ENCODE measurements at regions not wholly inside any gene's neighbourhood (a gene's known extent, or its start where the extent isn't known, plus 50 kb on each side); places are given as distances from the start of the nearest gene placed in this dataset.
"Not testable (repeated sequence)": the region's sequence is repeated elsewhere in the genome, so short reads cannot be mapped to it uniquely, and the experiment has no call there.

GRCh38 chr13:61107989-61108388, 307.7 kb downstream of the PCDH20 start:
- H3K36me3 Mint-ChIP-seq, result no peaks in the 10 kb centered on the region
- ChIA-PET CTCF (no interaction called here), POLR2A (no interaction called here)
- intact Hi-C loops (cut with micrococcal nuclease), result no loop called here
- no peaks in the 10 kb centered on the region for H3K27me3 Mint-ChIP-seq
- no peak overlapping the region for H3K27ac ChIP-seq (ENCODE audit: low read depth, low read length)
- DNase-seq, result no peak
- no peak overlapping the region for H3K4me3 Mint-ChIP-seq
- no peak overlapping the region for H3K27ac Mint-ChIP-seq
- ATAC-seq, result no peak
- H3K4me1 Mint-ChIP-seq, result no peaks in the 10 kb centered on the region
- no peaks in the 10 kb centered on the region for H3K9me3 ChIP-seq (ENCODE audit: control insufficient read depth in 2 of 3, low read length in 3 of 3)
- H3K27me3 ChIP-seq (ENCODE audit: control insufficient read depth in 2 of 2, insufficient read depth in 2 of 2, low read length in 2 of 2), result no peaks in the 10 kb centered on the region
- H3K9me3 Mint-ChIP-seq, result peaks cover 0 to 11% (median 2%) of the 10 kb centered on the region in 11 donors
- no peaks in the 10 kb centered on the region for H3K4me1 ChIP-seq (ENCODE audit: control insufficient read depth in 2 of 2, insufficient read depth in 2 of 2, low read length in 2 of 2)
- H3K4me3 ChIP-seq (ENCODE audit: low read length), result no peak overlapping the region
- no peaks in the 10 kb centered on the region for H3K36me3 ChIP-seq (ENCODE audit: control insufficient read depth in 2 of 3, insufficient read depth in 3 of 3, low read length in 3 of 3)

- Histone ChIP-seq H3K27me3 (ENCODE audit: control insufficient read depth in 2 of 2, insufficient read depth in 2 of 2, low read length in 2 of 2) (no peaks in the 10 kb centered on the region), H3K4me1 (ENCODE audit: control insufficient read depth in 2 of 2, insufficient read depth in 2 of 2, low read length in 2 of 2) (no peaks in the 10 kb centered on the region), H3K4me3 (ENCODE audit: low read length) (no peak overlapping the region), H3K27ac (ENCODE audit: low read depth, low read length) (no peak overlapping the region), H3K36me3 (ENCODE audit: control insufficient read depth in 2 of 3, insufficient read depth in 3 of 3, low read length in 3 of 3) (no peaks in the 10 kb centered on the region), H3K9me3 (ENCODE audit: control insufficient read depth in 2 of 3, low read length in 3 of 3) (no peaks in the 10 kb centered on the region)
- no peak for DNase-seq
- Mint-ChIP-seq H3K27me3 (no peaks in the 10 kb centered on the region), H3K4me1 (no peaks in the 10 kb centered on the region), H3K36me3 (no peaks in the 10 kb centered on the region), H3K4me3 (no peak overlapping the region), H3K27ac (no peak overlapping the region), H3K9me3 (peaks cover 4 to 27% (median 7%) of the 10 kb centered on the region in 11 donors)
- ChIA-PET CTCF (no interaction called here), POLR2A (no interaction called here)
- no peak for ATAC-seq
- intact Hi-C loops (cut with micrococcal nuclease), result no loop called here
Measured at GRCh38 chr13:61095885-61096284, 319.8 kb downstream of the PCDH20 start.

GRCh38 chr13:61094865-61095264, 320.8 kb downstream of the PCDH20 start:
- no peaks in the 10 kb centered on the region for H3K9me3 ChIP-seq (ENCODE audit: control insufficient read depth in 2 of 3, low read length in 3 of 3)
- H3K4me1 ChIP-seq (ENCODE audit: control insufficient read depth in 2 of 2, insufficient read depth in 2 of 2, low read length in 2 of 2), result no peaks in the 10 kb centered on the region
- peaks cover 4 to 30% (median 9%) of the 10 kb centered on the region in 11 donors for H3K9me3 Mint-ChIP-seq
- H3K27me3 Mint-ChIP-seq, result no peaks in the 10 kb centered on the region
- no peaks in the 10 kb centered on the region for H3K36me3 ChIP-seq (ENCODE audit: control insufficient read depth in 2 of 3, insufficient read depth in 3 of 3, low read length in 3 of 3)
- CTCF ChIA-PET, result no interaction called here
- H3K27ac Mint-ChIP-seq, result no peak overlapping the region
- DNase-seq, result no peak
- ATAC-seq, result no peak
- no peak overlapping the region for H3K27ac ChIP-seq (ENCODE audit: low read depth, low read length)
- H3K36me3 Mint-ChIP-seq, result no peaks in the 10 kb centered on the region
- POLR2A ChIA-PET, result no interaction called here
- H3K27me3 ChIP-seq (ENCODE audit: control insufficient read depth in 2 of 2, insufficient read depth in 2 of 2, low read length in 2 of 2), result no peaks in the 10 kb centered on the region
- H3K4me3 ChIP-seq (ENCODE audit: low read length), result no peak overlapping the region
- H3K4me3 Mint-ChIP-seq, result no peak overlapping the region
- no peaks in the 10 kb centered on the region for H3K4me1 Mint-ChIP-seq
- intact Hi-C loops (cut with micrococcal nuclease), result no loop called here

DNA sequence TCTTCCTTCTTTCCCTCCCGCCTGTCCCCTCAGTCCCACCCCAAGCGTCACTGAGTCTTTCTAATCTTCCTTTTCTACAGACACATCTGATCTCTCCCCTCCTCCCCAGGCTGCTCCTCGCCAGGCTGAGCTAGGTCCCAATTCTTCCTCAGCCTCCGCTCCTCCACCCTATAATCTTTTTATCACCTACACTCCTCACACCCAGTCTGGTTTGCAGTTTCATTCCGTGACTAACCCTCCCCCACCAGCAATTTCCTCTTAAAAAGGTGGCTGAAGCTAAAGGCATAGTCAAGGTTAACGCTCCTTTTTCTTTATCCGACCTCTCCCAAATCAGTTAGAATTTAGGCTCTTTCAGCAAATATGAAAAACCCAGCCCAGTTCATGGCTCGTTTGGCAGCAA, 325.8 kb downstream of the PCDH20 start:
- H3K36me3 ChIP-seq (ENCODE audit: control insufficient read depth in 2 of 3, insufficient read depth in 3 of 3, low read length in 3 of 3); H3K27me3 Mint-ChIP-seq; intact Hi-C loops (cut with micrococcal nuclease); H3K27ac ChIP-seq (ENCODE audit: low read depth, low read length); H3K27ac Mint-ChIP-seq; CTCF ChIA-PET; H3K4me1 Mint-ChIP-seq; H3K9me3 ChIP-seq (ENCODE audit: control insufficient read depth in 2 of 3, low read length in 3 of 3); H3K4me1 ChIP-seq (ENCODE audit: control insufficient read depth in 2 of 2, insufficient read depth in 2 of 2, low read length in 2 of 2); DNase-seq; H3K4me3 Mint-ChIP-seq; ATAC-seq; H3K27me3 ChIP-seq (ENCODE audit: control insufficient read depth in 2 of 2, insufficient read depth in 2 of 2, low read length in 2 of 2); POLR2A ChIA-PET; H3K4me3 ChIP-seq (ENCODE audit: low read length); H3K36me3 Mint-ChIP-seq: not testable (repeated sequence)
- H3K9me3 Mint-ChIP-seq, result peaks cover 0 to 28% (median 11%) of the 10 kb centered on the region in 11 donors

GRCh38 chr13:61086087-61086486, 329.6 kb downstream of the PCDH20 start:
- Histone ChIP-seq H3K36me3 (ENCODE audit: control insufficient read depth in 2 of 3, insufficient read depth in 3 of 3, low read length in 3 of 3) (no peaks in the 10 kb centered on the region), H3K27ac (ENCODE audit: low read depth, low read length) (no peak overlapping the region), H3K4me3 (ENCODE audit: low read length) (no peak overlapping the region), H3K27me3 (ENCODE audit: control insufficient read depth in 2 of 2, insufficient read depth in 2 of 2, low read length in 2 of 2) (no peaks in the 10 kb centered on the region), H3K4me1 (ENCODE audit: control insufficient read depth in 2 of 2, insufficient read depth in 2 of 2, low read length in 2 of 2) (no peaks in the 10 kb centered on the region), H3K9me3 (ENCODE audit: control insufficient read depth in 2 of 3, low read length in 3 of 3) (no peaks in the 10 kb centered on the region)
- Mint-ChIP-seq H3K27me3 (no peaks in the 10 kb centered on the region), H3K4me1 (no peaks in the 10 kb centered on the region), H3K36me3 (peaks cover 0 to 5% (median 0%) of the 10 kb centered on the region in 5 donors), H3K27ac (no peak overlapping the region), H3K4me3 (no peak overlapping the region), H3K9me3 (peaks cover 2 to 19% (median 9%) of the 10 kb centered on the region in 11 donors)
- no peak for ATAC-seq
- POLR2A ChIA-PET, result no interaction called here
- CTCF ChIA-PET, result no interaction called here
- intact Hi-C loops (cut with micrococcal nuclease), result no loop called here
- no peak for DNase-seq

DNA sequence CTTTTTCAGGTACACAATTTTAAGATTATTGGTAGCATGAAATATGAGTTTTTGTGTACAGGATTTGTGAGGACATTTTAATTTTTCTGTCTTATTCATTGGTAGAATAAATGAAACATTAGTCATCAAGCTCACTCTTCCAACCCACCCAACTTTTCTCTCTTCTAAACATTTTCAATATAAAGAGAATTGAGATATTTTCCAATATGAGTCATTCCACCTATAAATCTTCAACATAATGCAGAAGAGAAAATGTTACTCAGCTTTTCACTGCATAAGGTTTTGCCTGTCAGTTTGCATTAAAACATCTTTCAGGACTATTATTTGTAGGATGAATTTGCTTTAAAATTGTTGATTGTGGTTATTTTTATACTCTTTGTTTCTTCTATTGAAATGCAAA, 330.7 kb downstream of the PCDH20 start:
- no peaks in the 10 kb centered on the region for H3K27me3 Mint-ChIP-seq
- ChIA-PET CTCF (no interaction called here), POLR2A (no interaction called here)
- Histone ChIP-seq H3K4me3 (ENCODE audit: low read length) (no peak overlapping the region), H3K4me1 (ENCODE audit: control insufficient read depth in 2 of 2, insufficient read depth in 2 of 2, low read length in 2 of 2) (no peaks in the 10 kb centered on the region), H3K36me3 (ENCODE audit: control insufficient read depth in 2 of 3, insufficient read depth in 3 of 3, low read length in 3 of 3) (no peaks in the 10 kb centered on the region), H3K27ac (ENCODE audit: low read depth, low read length) (no peak overlapping the region), H3K9me3 (ENCODE audit: control insufficient read depth in 2 of 3, low read length in 3 of 3) (no peaks in the 10 kb centered on the region), H3K27me3 (ENCODE audit: control insufficient read depth in 2 of 2, insufficient read depth in 2 of 2, low read length in 2 of 2) (no peaks in the 10 kb centered on the region)
- H3K4me1 Mint-ChIP-seq, result no peaks in the 10 kb centered on the region
- peaks cover 2 to 26% (median 10%) of the 10 kb centered on the region in 11 donors for H3K9me3 Mint-ChIP-seq
- no peak overlapping the region for H3K4me3 Mint-ChIP-seq
- intact Hi-C loops (cut with micrococcal nuclease), result no loop called here
- ATAC-seq, result no peak
- H3K27ac Mint-ChIP-seq, result no peak overlapping the region
- DNase-seq, result no peak
- H3K36me3 Mint-ChIP-seq, result peaks cover 0 to 12% (median 0%) of the 10 kb centered on the region in 5 donors

DNA sequence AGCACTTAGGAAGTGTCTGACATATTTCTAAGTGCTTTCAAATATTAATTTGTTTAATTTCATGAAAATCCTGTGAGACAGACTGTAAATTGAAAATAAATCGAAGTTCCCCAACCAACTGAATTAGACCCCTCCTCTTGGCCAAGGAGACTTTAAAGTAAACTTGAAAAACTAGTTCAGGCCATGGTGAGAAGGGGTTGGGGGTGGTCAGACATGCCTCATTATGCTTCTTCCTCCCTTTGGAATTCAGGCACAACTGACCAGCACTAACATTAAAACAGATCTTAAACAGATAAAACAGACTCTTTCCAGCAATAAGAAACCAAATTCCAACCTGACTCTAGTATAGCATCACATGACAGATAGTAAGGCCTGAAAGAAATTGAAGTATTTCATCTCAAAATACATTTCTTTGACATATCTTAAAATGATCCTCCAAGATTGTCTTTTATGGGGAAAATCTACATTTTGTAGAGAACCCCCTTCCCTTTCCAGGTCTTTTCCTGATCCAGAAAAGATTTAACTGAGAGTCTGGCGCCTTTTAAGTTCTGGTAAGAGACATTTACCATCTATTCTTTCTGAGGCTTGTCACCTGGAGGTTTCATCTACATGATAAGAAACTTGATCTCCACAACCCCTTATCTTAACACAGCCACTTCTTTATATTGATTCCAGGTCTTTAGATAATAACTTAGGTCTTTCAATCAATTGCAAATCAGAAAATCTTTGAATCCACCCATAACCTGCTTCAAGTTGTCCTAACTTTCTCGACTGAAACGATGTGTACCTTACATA, 336.5 kb downstream of the PCDH20 start:
- POLR2A ChIA-PET, result no interaction called here
- peaks cover 1 to 32% (median 10%) of the 10 kb centered on the region in 11 donors for H3K9me3 Mint-ChIP-seq

More for the DNA sequence above, 336.5 kb downstream of the PCDH20 start:
- Histone ChIP-seq H3K27me3 (ENCODE audit: control insufficient read depth in 2 of 2, insufficient read depth in 2 of 2, low read length in 2 of 2) (no peaks in the 10 kb centered on the region), H3K4me1 (ENCODE audit: control insufficient read depth in 2 of 2, insufficient read depth in 2 of 2, low read length in 2 of 2) (no peaks in the 10 kb centered on the region), H3K9me3 (ENCODE audit: control insufficient read depth in 2 of 3, low read length in 3 of 3) (no peaks in the 10 kb centered on the region), H3K36me3 (ENCODE audit: control insufficient read depth in 2 of 3, insufficient read depth in 3 of 3, low read length in 3 of 3) (no peaks in the 10 kb centered on the region), H3K4me3 (ENCODE audit: low read length) (no peak overlapping the region), H3K27ac (ENCODE audit: low read depth, low read length) (no peak overlapping the region)
- H3K4me1 Mint-ChIP-seq, result no peaks in the 10 kb centered on the region
- H3K27ac Mint-ChIP-seq, result no peak overlapping the region
- no peak for DNase-seq
- H3K4me3 Mint-ChIP-seq, result no peak overlapping the region
- no peak for ATAC-seq
- intact Hi-C loops (cut with micrococcal nuclease), result no loop called here
- H3K36me3 Mint-ChIP-seq, result peaks cover 0 to 7% (median 0%) of the 10 kb centered on the region in 5 donors
- CTCF ChIA-PET, result interaction anchor here (0.7 kb wide), 1 partner anchor 10 kb away, joined by 3 read pairs; no protein-coding TSS in a partner anchor
- no peaks in the 10 kb centered on the region for H3K27me3 Mint-ChIP-seq
